Renal cortical epithelial cell (primary cell): ENCODE measurements at regions not wholly inside any gene's neighbourhood (a gene's known extent, or its start where the extent isn't known, plus 50 kb on each side); places are given as distances from the start of the nearest gene placed in this dataset.

Experiments
- DNase-seq: peaks from one replicate; pipeline ENCODE4 v3.0.0-alpha.2; 2011; ENCODE audit warnings: low read depth

DNA sequence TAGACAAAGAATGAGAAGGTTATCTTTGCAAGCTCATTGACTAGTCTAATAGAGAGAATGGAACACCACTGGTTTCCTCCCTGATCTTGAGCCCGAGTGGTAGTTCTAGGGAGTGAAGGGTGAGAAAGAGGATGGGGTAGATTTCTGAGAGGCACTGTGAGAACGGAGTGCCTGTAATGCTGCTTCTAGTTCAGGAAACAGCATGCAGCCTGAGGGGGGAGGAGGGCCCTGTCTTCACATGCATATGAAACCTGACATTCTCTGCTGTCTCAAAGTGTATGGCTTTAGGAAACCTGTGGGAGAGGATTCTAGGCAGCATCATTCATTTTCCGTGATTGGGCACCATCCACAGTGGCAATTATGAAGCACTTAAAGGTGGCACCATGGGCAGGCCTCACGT, 259.4 kb upstream of the MAN1A1 start:
- DNase-seq, result no peak

DNA sequence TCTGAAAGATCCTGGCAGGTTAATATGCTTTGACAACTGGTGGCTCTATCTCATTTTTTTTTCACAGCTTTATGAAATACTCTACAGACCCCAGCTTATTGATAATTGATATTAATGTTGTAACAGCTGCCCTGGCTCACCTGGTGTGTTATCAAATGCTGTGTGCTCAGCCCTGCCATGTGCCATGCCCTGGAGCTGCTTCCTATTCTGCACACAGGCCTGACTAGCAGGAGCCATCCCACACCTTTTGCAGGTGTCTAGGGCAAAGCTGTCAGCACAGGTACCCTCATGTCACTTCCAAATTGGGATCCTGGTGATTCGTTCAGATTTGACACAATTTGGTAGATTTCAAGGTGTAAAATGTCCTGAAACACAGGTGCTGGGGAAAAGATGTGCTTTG, 254.6 kb upstream of the MAN1A1 start:
- DNase-seq, result no peak

DNA sequence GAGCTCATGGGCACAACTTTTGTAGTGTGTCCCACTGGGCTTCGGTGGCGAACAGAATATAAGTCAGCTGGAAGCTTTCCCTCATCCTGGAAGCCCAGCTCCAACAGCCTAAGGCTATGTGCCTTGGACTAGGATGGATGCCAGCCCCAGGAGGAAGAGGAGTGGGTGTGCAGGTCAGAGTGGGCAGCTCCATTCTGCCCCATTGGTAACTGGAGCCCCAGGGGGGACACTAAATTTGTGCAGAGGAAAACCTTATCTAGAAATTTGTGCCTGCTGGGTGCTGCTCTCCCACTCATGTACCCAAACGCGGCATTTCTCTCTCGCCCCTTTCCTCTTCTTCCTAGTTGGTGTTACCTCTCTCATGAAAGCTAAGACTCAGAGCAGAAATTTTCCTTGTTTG, 253.9 kb upstream of the MAN1A1 start:
- DNase-seq, result no peak

DNA sequence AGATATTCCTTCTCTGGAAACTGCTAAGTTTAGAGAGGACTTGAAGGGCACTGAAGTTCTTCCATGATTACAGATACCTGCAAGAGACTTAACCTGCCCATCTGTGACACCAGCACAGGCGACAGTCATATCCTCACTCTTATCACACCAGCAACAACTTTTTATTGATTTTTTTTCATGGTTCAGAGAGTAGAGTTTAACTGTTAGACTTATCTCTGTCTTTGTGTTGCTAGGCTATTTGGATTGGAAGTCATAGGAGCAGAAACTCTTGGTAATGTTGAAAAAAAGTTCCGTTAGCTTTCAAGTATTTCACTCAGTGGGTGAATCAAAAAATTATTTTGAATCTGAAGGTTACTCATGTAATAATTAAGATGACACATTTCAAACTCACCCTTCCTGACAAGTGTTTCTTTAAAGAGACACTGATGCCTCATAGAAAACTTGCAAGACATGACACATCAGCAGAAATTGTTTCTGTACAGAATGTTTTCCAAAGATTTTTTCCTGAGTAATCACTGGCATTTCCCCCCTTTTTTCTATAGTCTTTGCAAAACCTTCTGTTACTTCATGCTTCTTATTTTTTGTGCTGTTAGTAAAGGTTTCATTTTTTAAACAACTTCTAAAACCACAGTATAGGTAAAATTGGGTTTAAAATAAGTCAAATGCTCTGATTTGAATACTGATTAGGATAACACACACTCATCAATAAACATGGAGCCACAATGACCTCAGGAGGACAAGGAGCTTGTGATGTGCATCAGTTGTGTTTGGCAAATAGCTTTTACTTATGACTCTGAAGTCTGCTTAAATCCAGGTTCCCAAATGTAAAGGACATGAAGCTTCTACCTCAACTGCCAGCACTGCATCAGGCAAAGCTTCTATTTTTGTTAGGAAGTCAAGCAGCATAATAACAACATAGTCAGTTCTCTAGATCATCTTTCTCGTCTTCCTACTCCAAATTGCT, 252.9 kb upstream of the MAN1A1 start:
- no peak for DNase-seq

DNA sequence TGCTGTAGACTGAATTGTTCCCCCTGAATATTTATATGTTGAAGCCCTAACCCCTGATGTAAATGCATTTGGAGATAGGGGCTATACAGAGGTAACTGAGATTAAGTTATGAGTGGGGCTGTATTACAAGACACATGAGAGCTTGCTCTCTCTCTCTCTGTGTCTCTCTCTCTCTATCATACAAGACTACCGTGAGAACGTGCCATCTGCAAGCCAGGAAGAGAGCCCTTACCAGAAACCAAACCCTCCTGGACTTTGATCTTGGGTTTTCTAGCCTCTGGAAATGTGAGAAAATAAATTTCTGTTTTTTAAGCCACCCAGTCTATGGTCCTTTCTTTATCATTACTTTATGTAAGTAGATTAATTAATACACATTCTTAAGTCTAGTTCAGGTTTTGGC, 249.3 kb upstream of the MAN1A1 start:
- DNase-seq, result no peak

DNA sequence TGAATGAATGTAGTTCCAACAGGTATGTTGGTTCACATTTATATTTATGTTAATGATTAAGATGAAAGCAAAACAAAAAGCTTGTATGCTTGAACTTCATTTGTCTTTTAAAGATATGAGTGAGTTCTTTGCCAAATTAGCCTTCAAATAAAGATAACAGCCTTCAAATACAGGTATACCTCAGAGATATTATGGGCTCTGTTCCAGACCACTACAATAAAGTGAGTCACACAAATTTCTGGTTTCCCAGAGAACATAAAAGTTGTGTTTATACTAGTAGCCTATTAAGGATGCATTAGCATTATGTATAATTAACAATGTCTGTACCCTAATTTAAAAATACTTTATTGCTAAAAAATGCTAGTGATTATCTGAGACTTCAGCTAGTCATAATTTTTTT, 245.3 kb upstream of the MAN1A1 start:
- peak; percentile 57 for DNase-seq

DNA sequence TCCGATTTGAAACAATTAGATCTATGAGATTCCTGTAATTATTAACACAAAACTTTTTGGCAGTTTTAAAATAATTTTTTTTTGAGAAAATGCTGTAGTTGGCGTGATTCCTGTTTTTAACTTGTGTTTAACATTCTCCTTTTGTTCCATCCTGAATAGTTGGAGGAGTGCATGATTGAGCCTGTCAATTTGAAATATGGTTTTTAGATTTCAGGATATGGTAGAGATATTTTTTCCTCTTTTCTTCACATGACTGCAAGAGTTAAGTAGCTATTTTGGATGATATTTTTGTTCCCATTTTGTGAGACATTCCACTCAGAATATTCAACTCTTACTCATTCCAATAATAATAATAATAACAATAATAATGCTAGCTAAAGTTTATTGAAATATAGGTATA, 241.7 kb upstream of the MAN1A1 start:
- DNase-seq, result no peak

DNA sequence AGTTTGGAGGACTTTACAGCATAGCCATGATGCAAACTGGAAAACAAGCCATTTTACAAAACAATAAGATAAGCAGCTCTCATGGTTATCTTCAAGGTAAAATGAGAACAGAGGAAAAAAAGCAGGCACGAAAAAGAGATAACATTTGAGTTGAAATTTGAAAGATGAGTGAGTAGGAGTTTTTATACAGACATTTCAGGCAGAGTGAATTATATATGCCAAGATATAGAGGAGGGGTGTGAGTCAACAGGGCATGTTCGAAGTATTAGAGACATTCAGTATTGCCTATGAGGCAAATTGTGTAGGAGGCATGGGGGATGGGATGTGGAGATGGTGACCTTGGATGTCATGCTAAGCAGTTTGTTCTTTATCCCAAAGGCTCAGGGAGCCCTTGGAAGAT, 240.5 kb upstream of the MAN1A1 start:
- DNase-seq, result no peak

DNA sequence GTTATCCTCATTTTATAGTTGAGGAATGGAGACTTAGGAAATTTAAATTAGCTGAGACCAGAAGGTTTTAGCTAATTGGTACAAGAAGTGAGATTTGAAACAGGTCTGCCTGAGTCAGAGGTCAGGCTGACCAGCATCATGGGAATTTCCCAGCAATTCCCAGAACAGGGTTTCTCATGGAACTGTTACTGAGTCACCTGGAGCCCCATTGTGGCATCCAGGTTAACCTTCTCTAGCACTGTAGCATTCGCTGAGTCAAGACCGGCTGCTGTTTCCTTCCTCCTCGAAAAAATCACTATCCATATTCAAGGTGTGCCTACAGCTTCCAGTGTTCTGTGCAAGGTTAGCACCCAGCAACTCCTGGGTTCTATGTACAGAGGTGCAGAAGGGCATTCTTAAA, 238.0 kb upstream of the MAN1A1 start:
- peak; percentile 92 for DNase-seq

DNA sequence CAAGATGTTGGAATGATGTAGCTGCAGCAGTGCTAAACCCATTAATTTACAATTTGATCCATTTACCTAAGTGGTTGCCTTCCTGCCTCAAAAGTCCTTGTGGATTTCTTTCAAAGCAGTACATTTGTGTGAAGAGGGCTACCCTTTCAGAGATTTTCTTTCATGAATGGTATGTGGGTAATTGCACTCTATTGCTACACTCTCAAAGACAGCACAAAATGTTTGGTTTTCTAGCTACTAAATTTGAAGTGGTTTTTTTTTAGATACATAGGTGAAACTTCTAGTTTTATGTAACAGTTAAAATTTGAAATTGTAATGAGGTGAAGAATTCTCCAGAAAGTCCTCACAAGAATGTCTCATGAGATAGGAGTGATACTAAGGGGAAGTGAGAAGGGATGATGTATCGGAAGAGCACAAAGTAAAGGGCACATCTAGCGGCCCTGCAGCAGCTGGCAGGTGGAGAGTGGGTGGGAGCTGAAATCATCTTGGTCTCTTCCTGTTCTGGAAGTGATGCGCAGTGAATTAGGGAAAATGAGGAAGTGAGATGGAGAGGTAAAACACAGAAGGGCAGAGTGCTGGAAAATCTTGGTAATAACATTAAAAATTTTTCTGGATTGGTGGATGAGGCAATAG, 236.8 kb upstream of the MAN1A1 start:
- no peak for DNase-seq

DNA sequence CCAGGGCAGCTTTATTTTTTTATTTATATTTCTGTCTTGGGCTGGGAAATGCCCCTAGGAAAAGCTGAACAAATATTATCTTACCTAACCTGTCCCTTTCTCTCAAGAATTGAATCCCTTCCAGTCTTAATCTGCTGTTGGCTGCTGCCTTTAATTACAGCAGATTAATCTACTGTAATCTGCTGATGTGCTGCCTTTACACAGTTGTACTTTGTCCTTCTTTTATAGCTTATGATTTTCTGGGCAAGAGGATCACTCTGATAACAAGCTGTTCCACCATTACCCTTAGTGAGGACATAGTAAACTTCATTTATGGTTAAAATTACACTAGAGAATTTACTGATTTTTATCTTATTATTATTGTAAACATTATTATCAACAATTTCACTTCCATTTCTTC, 234.5 kb upstream of the MAN1A1 start:
- DNase-seq, result no peak

DNA sequence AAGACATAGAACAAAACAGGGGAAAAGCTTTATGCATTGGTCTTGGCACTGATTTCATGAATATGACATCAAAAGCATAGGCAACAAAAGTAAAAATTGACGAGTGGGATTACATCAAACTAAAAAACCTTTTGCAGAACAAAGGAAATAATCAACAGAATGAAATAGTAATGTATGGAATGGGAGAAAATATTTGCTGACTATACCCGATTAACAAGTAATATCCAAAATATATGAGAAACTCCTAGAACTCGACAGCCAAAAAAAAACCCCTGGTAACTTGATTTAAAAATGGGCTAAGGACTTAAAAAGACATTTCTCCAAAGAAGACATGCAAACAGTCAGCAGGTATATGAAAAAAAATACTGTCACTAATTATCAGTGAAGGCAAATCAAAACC, 231.7 kb upstream of the MAN1A1 start:
- no peak for DNase-seq

DNA sequence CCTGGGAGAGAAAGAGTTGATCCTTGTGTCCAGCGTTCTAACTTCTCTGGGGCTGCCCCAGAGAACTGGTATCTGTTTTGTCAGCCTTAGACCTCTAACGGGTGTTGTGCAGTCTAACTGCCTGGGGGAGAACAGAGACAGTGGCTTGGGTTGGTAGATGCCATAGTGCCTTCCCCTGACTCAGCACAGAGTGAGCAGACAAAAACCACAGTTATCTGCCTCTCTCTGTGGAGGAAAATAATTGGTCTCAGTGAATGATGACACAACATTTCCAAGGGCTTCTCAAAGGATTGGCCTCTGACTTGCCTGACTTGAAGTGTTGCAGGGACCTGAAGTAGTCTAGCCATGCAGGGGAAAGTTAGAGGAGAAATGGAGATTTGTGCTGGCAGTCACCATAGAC, 226.2 kb upstream of the MAN1A1 start:
- peak; percentile 60 for DNase-seq

DNA sequence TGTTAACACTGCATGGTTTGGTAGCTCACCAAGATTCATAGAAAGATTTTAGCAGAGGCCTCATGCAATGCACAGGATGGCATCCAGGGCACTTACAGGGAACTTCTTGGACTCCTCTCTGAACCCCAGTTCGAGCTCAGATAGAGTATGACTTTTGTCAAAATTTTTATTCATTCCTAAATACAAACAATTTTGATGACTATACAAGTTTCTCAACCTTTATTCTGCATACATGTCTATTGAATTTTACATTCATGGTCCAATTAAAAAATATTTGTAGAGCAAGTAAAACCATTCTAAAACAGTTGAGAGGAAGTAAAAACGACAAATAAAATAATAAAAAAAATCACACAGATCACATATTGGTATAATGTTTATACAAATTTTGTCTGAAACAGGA, 219.0 kb upstream of the MAN1A1 start:
- no peak for DNase-seq

DNA sequence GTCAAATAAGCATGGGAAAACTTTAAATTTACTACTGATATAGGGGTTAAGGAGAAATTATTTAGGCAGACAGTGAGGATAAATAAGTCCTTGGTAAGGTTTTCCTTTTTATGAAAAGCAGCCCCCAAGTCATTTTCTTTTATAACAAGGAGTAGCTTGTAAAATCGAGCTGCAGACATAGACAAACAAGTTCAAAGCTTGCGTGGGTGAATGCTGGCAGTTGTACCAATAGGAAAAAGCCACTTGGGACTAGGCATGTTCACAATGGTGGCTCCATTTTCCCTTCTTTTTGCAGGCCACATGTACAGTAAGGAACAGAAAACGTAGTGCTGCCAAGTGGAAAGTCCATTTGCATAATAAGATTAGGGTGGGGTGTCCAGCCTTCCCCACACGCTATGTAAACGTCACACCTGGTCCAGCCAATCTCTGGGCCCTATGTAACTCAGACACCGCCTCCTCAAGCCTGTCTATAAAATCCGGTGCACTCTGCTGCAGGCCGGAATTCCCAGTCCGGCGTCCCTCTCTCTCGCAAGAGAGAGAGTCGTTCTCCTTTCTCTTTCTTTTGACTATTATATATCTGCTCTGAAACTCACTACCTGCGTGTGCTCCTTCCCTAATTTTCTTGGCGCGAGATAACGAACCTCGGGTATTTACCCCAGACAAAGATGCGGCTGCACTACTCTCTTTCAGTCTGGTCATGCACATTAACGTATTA, 217.1 kb upstream of the MAN1A1 start:
- no peak for DNase-seq

DNA sequence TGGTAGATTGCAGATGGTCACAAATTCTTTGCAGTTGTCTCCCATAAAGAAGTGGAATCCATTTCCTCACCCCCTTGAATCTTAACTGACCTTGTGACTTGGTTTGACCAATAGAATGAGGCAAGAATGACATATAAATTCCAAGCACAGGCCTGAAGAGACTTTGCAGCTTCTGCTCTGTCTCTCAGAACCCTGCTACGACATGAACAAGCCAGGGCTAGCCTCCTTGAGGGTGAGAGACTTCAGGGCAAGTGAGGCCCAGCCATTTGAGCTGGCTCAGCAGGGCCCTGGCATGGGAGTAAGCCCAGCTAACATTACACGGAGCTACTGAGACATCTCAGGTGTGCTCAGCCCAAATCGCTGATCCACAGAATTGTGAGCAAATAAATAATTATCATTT, 216.3 kb upstream of the MAN1A1 start:
- no peak for DNase-seq

DNA sequence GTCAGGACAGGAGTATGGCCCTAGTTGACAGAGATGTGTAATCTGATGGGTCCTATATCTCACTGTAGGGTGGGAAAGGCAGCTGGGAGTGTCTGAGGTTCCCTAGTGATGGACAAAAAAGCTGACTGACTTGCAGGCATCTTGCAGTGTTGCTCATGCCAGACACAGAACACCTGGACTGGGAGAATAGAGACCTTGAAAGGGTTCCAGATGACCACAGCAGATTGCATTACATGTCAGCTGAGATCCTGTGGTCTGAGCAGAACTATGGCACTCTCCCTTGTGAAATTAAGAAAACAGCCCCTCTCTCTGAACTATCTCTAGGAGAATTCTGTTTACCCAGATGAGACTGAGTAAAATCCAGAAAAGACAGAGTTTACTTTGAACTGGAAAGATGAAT, 212.6 kb upstream of the MAN1A1 start:
- DNase-seq, result no peak

DNA sequence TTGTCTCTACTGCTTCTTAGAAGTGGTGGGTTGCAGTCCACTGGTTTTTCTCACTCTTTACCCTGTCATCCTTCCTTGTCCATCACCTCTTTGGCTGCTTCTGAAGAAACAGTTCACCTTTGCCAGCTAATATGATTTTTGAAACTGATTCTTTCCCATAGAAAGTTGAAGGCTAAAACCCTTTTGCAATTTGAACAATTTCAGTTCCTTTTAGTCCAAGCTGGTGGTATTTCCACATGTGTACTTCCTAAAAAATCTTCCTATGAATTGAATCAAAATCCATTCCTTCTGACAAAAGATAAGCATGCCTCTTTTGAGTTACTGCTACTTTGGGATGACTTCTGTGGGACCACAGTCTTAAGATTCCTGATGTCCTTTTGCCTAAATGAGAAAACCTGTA, 210.0 kb upstream of the MAN1A1 start:
- no peak for DNase-seq

DNA sequence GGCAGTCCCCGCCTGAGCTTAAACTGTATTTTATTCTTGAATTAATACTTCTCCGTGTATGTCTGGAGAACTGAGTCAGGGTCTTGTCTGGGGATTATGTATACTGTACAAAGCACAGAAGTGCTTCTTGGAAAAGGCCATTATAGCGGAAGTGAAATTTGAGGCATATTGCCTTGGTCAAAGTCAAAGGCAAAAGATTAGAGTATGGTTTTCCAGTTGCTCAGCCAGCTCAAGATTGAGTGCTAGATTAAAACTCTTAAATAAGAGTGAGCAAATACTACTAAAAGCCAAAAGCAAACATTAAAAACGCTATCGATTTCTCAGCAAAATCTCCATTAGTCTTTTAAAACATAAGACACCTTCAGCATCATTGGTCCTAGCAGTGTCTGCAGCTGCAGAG, 207.7 kb upstream of the MAN1A1 start:
- no peak for DNase-seq

DNA sequence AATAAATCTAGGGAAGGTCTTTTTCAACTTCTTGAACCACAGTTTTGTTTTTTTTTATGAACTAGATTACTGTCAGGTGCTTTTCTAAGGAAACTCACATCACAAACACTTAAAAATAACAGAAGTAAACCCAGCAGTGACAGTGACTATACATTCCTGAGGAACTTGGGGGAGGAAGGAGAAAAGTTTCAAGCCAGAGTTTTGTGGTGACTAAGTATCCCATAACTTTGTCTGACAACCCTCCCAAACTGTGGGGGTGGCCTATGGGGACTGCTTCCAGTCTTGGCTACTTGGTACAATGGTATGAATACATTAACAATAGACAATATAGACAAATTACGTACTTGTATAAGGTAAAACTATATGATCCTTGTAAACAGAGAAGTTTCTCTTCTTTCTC, 202.5 kb upstream of the MAN1A1 start:
- no peak for DNase-seq

DNA sequence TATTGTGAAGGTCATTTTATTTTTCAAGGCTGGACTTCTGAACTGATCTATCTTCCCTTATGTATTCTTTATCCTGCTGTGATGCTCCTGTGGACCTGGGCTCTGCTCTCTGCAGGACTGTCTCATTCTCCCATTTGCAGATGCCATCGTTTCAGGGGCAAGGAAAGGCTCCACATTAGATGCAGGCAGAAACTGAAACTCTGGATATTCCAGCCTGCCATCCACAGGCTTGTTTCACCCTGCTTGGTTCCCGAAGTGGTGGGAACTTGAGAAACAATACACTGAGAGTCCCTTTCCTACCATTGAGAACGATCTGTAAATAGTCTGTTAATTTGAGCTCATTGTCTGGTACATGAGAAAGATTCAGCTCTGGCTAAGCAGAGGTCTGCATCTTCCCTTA, 197.5 kb upstream of the MAN1A1 start:
- no peak for DNase-seq

DNA sequence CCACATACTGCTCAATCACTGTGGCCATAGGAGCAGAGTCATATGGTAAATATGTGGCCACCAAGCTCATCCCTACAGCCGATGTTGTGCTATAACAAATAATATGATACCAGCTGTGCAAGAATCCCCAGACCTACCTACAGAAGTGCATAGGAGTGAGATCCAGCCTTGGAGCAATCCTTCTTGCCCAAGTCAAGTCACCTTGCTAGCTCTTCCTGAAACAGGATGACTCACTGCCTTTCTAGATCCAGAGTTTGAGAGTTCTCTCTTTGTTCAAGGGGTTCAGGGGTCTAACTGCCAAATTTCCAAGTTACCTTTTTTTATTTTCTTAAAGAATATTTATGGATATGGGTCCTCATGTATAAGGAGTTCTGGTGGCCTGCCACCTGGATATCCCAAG, 195.7 kb upstream of the MAN1A1 start:
- DNase-seq, result no peak
